ENCODE measurements at regions not wholly inside any gene's neighbourhood (a gene's known extent, or its start where the extent isn't known, plus 50 kb on each side); places are given as distances from the start of the nearest gene placed in this dataset.

DNA sequence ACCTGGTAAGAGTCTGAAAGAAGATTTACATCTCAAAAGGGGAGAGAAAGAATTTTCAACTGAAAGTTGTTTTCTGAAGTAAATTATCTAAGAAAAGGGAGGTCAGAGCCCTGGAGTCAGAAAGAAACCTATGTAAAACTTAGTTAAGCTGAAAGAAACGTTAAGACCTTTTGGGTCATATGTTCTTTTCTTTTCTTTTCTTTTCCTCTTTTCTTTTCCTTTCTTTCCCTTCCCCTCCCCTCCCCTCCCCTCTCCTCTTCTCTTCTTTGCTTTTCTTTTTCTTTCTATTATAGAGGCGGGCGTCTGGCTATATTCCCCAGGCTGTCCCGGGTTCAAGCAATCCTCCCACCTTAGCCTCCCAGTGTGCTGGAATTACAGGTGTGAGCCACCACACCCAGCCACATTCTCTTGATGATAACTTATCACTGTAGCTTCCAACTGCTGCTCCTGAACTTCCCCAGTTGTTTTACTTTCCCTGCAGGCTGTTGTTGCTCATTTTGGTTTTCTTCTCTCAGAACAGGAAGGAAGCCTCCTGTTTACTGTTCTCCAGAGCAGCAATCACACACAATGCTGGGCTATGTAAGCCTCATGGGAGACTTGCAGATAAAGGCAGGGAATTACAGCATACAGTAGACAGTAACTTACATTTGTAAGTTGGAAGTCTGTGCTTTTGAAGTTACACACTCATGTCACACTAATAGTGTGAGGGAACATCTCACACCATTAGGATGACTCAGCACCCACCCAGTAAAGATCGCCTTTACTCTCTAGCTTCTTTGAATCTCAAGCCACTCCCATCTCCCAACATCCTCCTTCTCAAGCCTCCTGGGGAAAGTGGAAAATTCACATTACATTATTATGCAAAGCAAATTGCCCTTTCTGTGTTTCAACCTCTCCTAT, 2216.6 kb upstream of the WWC1 start:
- ChIA-PET CTCF (no interaction called here), POLR2A (no interaction called here)
- Mint-ChIP-seq H3K9me3 (peaks cover 10% of the 10 kb centered on the region), H3K4me1 (ENCODE audit: low read depth) (no peaks in the 10 kb centered on the region), H3K4me3 (no peak overlapping the region), H3K27me3 (no peaks in the 10 kb centered on the region), H3K27ac (no peak overlapping the region), H3K36me3 (ENCODE audit: low read depth) (no peaks in the 10 kb centered on the region)
- TF ChIP-seq CTCF (IDR thresholded peaks at IDR 0.05) = no peak
- DNase-seq (no peak), ATAC-seq (no peak)
- intact Hi-C loops (cut with micrococcal nuclease) = no loop called here

- H3K9me3 Mint-ChIP-seq = peaks cover 6% of the 10 kb centered on the region
- no peaks in the 10 kb centered on the region for H3K36me3 Mint-ChIP-seq (ENCODE audit: low read depth)
- ChIA-PET CTCF (no interaction called here), POLR2A (no interaction called here)
- no peaks in the 10 kb centered on the region for H3K4me1 Mint-ChIP-seq (ENCODE audit: low read depth)
- H3K27me3 Mint-ChIP-seq = no peaks in the 10 kb centered on the region
- intact Hi-C loops (cut with micrococcal nuclease) = no loop called here
- H3K27ac Mint-ChIP-seq = no peak overlapping the region
- DNase-seq (no peak), ATAC-seq (no peak)
- no peak for TF ChIP-seq CTCF (IDR thresholded peaks at IDR 0.05)
- no peak overlapping the region for H3K4me3 Mint-ChIP-seq
Observed at GRCh38 chr5:166083183-166083959, 2208.1 kb upstream of the WWC1 start.

- Mint-ChIP-seq H3K27me3 (no peaks in the 10 kb centered on the region), H3K4me3 (no peak overlapping the region), H3K27ac (no peak overlapping the region), H3K36me3 (ENCODE audit: low read depth) (no peaks in the 10 kb centered on the region), H3K9me3 (peaks cover 4% of the 10 kb centered on the region), H3K4me1 (ENCODE audit: low read depth) (no peaks in the 10 kb centered on the region)
- ATAC-seq = no peak
- CTCF ChIA-PET = no interaction called here
- TF ChIP-seq CTCF (IDR thresholded peaks at IDR 0.05) = no peak
- DNase-seq = no peak
- POLR2A ChIA-PET = no interaction called here
- intact Hi-C loops (cut with micrococcal nuclease) = no loop called here
Observed at GRCh38 chr5:166086568-166086967, 2204.9 kb upstream of the WWC1 start.

DNA sequence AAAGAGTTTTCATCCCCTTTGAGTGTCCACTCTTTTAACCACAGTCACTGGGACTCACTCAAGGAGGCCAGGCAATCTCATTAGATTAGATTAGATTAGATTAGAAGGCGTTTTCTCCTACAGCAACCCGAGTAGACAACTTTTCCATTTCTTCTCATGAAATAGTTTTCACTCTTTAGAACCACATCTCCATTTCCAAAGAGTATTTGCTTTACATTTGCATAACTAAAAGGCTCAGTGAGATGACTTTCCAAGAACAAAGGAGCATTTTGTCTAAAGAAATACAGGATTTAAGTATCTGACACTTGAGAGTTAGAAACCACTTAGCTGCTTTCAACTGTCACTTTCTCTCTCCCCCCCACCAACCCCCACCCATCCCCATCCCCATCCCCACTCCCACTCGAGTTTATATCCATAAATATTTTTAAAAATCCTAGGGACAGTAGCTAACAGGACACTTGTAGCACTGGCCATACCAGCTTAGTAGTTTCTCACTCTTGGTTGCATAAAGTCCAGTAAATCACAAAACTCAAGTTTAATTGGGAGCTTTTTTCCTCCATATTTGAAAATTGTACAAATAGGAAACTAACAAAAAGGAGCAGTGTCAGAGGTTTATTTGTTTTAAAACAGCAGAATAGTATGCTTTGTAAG, 2202.9 kb upstream of the WWC1 start:
- Mint-ChIP-seq H3K27ac (no peak overlapping the region), H3K27me3 (no peaks in the 10 kb centered on the region), H3K4me3 (no peak overlapping the region), H3K4me1 (ENCODE audit: low read depth) (no peaks in the 10 kb centered on the region), H3K36me3 (ENCODE audit: low read depth) (no peaks in the 10 kb centered on the region), H3K9me3 (peaks cover 6% of the 10 kb centered on the region)
- POLR2A ChIA-PET = no interaction called here
- DNase-seq (no peak), ATAC-seq (no peak)
- CTCF ChIA-PET = no interaction called here
- no peak for TF ChIP-seq CTCF (IDR thresholded peaks at IDR 0.05)
- intact Hi-C loops (cut with micrococcal nuclease) = no loop called here

GRCh38 chr5:166091931-166092330, 2199.5 kb upstream of the WWC1 start:
- H3K4me3 Mint-ChIP-seq = no peak overlapping the region
- no peak for TF ChIP-seq CTCF (IDR thresholded peaks at IDR 0.05)
- no peaks in the 10 kb centered on the region for H3K27me3 Mint-ChIP-seq
- ChIA-PET CTCF (no interaction called here), POLR2A (no interaction called here)
- H3K36me3 Mint-ChIP-seq (ENCODE audit: low read depth) = no peaks in the 10 kb centered on the region
- DNase-seq (no peak), ATAC-seq (no peak)
- H3K27ac Mint-ChIP-seq = no peak overlapping the region
- H3K9me3 Mint-ChIP-seq = peaks cover 8% of the 10 kb centered on the region
- intact Hi-C loops (cut with micrococcal nuclease) = no loop called here
- H3K4me1 Mint-ChIP-seq (ENCODE audit: low read depth) = no peaks in the 10 kb centered on the region

Data from activated CD8-positive, alpha-beta T cell treated with anti-CD3 and anti-CD28 coated beads for 36 hours (primary cell).